GM15510 (cell line): ENCODE measurements at regions not wholly inside any gene's neighbourhood (a gene's known extent, or its start where the extent isn't known, plus 50 kb on each side); places are given as distances from the start of the nearest gene placed in this dataset.

ENCODE experiments used
- POLR2A ChIP-seq: IDR thresholded peaks from 3 replicates; pipeline ENCODE4 v1.6.1; 2011; ENCODE audit warnings: borderline replicate concordance; ENCODE audit not compliant: insufficient read length; ENCODE audit errors: extremely low read depth

DNA sequence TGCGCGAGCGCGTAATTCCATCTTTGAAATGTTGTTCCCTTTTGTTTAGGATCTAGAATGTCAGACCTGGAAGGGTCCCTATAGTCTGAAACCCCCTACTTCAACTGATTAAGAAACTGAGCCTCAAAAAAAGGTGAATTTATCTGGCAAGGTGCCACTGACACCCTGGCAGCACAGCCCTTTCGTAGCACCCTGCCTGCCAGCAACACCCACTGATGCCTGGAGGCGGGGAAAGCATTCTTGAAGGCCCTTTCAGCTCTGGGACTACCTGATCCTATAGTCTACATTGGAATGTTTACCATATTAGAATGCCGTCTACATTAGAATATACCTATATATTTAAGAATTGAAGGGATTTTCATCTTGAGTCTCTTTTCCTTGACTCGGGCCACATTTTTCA, 542.3 kb downstream of the BUD13 start:
- TF ChIP-seq POLR2A: no peak

DNA sequence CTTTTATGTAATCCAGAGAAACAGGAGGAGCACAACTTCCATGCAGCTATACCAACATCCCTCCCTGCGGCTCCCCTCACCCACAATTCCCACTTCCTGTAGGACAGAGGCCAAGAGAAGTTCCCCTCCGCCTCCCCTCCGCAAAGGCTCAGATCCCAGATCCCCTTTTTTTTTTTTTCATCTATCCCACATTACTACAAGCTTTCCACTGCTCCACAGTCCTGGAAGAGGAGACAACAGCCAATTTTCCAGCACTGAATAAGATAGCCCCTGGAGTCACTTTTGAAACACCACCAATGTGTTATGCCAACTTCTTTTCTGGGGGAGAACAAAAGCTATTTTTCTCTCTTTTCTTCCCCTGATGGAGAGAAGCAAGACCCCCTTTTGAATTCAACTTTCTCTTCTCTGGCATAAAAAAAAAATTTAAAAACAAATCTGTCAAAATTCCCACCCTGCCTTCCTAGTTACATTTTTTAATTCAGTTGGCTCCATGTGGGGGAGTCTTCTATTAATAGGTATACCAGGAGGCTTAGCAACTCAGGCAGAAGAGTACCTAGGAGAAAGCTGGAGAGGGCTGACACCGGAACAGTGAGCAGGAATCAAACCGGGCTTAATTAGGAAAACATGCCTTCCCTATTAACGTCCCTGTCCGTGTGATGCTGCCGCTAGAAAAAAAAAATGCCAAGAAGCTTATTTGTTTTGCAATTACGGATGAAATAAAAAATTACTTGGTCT, 543.4 kb downstream of the BUD13 start:
- TF ChIP-seq POLR2A: no peak

DNA sequence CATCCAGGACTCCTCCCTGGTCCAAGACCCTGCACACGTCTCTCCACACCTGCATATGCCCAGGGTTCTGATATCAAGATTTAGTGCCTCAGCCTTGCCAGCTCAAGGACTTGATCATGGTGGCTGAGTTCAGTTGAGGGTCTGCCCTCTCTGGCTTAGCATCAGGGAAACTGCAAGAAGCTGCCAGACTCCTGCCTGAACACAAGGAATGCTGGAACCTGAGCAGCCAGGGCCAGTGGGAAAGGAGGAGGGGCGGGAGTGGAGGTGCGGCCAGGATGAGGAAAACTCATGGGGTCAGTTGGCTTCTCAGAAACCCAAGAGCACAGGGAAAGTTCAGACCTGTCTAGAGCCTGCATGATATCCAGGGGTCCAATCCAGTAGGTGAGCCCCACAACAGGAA, 546.1 kb downstream of the BUD13 start:
- no peak for TF ChIP-seq POLR2A

DNA sequence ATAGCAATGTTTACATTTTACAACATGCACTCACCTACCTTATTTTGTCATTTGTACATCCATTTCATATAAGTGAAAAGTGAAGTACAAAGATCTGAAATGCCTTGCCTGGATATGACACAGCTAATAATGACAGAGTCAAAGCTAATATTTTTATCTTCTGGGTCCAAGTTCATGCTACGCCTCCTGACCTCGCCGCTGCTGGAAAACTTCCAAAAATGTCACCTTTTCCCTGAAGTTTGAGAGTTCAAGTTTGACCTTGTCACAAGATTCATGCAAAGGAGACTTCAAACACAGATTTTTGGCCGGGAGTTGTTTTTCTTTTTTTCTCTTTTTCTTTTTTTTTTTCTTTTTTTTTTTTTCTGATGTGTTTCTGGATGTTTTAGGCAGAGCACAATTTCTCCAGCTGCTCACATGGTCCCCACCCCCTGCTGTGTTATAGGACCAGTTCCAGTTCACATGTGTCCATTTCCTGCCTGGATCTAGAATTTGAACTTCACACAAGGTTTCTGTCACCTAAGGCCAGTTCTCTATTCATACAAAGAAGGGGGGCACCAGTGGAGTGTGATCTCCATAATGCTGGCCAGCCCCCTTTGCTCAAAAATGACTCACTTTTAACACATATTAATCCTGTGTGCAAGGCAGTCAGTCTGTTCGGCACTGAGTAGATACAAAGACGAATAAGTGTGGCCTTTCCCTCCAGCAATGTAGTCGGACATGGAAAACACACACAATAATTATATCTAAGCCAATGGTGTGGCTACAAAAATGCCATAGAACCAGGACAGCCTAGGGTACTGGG, 546.8 kb downstream of the BUD13 start:
- TF ChIP-seq POLR2A: no peak

DNA sequence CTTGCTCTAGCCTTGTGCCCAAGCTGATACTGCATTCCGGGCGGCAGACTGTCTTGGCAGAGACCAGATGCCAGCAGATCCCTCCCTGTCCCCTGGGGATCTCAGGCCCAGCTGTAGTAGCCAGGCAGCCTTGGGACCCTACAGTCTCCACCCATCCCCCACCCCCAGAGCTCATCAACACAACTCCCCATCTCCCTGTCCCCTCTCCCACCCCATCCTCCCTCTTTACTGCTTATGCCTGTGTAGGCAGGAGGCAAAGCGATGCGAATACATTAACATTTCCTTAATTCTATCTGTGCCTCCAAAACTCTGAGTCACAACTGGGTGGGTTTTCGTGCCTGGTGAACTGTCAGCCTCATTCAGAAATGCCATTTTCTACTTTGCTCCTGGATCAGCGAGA, 547.6 kb downstream of the BUD13 start:
- TF ChIP-seq POLR2A: no peak

DNA sequence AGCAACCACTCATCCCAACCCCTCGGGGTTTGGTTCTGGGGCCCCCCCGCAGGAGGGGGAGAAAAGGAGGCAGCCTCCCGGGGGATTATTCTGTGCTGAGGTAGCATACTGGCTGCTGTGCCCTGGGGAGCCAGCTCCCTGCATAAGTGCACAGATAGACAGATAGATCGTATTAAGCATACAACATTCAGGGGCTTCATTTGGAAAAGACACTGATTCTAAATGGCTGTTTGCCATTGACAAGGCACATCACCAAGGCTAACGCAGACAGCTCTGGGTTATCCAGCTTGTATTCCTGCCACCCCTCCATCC, 547.9 kb downstream of the BUD13 start:
- TF ChIP-seq POLR2A: no peak

DNA sequence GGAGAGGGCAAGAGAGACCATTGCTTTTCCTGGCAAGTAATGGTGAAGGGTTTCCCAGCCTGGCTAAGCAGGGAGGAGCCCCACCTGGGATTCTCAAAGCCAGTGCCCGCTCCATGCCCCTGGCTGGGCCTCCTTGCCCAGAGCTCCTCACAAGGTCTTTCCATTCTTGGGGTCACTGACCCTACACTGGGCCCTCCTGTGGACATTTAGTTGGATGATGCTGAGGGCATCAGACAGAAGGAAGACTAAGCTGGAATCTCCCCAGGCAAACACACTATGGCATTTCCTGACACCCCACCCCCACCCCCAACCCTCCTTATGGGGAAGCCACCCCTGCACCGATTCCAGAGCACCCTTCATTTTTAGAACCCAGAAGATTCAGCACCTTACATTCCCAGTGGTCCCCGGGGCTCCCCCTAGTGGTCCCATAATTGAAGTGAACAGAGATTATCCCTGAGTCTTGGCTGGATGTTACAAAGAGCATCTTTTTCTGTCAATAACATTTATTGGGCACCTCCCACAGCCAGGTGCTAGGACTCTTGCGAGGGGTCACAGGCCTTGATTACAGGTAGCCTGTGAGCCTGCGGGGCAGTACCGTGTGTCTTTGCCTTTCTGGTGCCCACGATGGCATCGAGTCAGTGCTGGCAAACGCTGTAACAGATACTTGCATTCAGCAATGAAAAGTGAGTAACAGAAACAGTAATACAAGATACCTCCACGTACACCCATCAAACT, 548.5 kb downstream of the BUD13 start:
- TF ChIP-seq POLR2A: no peak

DNA sequence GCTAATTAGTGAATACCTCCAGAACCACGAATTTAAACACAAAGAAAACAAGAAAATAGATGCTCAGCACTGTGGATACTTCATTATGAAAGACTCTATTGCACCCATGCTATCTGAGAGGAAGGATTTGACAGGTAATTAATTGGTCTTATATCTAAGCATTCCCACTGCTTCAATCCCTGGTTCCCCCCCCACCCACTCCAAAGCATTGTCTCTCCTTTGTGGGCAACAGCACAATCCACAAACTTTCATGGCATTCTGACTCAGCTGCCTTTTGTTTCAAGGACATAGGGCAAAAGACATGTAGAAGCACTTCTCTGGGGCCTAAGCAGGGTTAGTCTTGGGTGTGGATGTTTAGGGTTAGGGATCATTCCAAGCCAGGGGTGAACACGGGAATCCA, 551.4 kb downstream of the BUD13 start:
- TF ChIP-seq POLR2A: no peak

DNA sequence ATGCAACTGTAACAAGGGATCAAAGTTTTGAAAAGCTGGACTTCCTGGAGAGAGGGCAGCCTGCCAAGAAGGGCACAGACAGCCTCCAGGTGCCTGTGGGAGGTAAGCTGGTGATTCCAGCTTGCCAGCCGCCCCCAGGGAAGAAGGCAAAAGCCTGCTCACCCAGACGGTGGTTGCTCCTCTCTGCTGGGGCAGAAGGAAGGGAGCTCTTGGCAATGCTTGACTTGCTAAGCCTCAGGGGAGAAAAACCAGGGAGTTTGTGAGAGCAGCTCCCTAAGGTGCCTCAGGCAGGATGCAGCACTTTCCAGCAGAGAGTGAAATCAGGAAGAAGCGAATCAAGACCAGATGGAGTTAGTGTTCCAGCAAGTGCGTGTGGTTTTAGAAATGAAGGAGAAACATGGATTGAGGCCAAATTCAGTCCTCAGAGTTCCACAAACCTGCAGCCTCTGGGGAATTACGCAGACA, 553.6 kb downstream of the BUD13 start:
- TF ChIP-seq POLR2A: no peak

DNA sequence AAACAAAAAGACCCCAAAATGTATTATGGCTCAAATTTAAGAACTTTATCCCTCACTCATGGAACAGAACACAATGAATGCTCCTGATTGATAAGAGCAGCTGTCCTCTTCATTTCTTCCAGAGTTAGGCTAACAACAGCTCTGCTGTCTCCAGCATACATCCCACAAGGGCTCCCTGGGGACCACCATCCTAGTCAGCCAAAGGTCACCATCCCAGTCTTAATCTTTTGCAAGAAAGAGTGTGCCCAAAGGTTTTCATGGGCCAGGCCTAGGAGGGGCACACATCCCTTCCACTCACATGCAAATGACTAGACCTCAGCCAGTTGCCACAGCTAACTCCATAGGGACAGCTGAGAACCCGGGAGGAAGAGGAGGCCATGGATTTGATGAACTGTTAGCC, 555.3 kb downstream of the BUD13 start:
- no peak for TF ChIP-seq POLR2A

DNA sequence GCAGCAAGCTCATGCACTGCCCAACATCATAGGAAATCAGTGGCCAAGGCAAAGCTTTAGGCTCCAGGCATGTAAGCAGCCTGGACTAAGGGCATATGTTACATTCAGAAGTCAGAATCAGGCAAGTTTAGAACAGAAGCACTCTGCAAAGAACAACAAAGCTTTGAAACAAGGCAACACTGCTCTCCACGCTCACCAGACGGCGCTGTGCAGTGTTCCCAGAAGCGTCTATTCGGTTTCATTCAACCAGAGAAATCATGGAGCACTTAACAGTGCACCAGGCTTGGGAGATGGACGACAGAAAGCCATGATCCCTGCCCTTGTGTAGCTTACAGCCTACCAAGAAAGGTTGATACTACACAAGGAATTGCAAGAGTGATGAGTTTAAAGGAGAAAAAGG, 555.8 kb downstream of the BUD13 start:
- TF ChIP-seq POLR2A: no peak

DNA sequence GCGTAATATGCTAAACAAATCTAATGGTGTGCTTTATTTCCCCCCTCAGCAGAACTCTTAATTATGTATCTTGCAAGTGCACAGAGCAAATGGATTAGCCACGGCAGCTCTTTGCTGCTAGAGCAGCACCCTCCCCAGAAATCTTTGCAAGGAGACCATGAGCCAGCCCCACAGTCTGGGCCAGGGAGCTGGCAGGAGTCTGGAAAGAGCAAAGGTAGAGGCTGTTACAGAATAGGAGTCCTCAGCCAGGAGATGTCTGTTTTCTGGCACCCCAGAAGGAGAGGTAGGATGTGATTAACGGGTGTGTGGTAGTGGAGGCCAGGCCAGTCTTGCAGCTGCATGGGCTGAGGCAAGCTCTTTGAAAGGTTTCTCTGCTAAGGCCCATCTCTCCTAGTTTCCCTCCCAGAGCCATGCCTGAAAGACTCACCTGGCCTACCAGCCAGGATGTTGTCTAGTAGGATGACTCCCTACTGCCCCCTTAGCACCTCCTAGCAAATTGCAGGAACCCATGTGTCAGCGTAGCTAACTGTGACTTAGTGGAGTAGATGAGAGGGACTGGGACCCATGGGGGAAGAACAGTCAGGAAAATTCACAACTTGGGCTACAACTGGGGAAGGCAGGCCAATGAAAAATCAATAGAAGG, 557.2 kb downstream of the BUD13 start:
- TF ChIP-seq POLR2A: no peak

DNA sequence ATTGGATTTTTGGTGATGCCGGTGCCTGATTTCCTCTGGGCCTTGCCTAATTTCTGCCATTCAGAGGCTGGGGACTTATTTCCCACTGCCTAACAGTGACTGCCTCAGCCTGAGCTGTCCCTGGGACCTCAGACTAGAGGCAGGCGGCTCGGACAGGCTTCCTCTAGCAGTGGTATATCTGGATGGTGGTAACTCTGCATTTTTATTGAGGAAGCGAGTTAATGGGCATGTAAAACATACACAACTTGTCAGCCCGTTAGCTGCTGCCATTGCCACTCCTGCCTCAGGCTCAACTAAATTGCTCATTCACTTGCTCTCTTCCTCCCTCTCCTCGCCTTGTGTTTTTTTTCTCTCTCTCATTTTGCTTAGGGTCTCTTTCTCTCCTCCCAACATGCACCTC, 561.6 kb downstream of the BUD13 start:
- TF ChIP-seq POLR2A: no peak

DNA sequence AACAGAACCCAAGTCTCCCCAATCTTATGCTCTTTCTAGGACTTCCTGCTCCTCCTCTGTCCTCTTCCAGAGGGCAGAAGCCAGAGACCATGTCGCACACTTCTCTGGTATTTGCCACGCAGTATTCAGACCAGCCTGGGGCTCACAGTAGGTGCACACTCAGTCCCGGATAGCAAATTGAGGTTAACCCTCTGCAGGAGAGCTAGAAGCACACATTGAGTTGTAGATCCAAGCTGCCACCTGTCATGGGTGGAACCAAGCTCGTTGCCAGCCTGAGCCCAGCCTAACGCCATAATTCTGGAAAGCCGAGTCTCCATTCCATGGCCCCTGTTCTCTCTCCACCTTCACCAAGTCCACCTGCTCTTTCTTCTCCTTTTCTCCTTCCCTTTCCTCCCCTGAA, 562.1 kb downstream of the BUD13 start:
- no peak for TF ChIP-seq POLR2A

DNA sequence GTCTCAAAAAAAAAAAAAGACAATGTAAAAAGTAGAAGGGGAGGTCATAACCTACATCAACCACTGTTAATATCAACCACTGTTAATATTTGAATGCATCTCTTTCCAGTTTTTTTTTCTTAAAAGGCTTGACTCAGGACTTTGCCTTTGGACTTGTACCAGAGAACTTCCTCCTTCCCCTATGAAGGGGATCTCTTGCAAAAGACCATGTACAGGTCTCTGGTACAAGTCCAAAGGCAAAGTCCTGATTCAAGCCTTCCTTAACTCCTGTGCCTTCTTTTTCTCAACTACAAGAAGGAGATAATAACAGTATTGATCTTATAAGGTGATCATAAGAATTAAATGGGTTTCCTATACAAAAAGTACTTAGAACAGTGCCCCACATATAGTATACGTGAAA, 563.5 kb downstream of the BUD13 start:
- no peak for TF ChIP-seq POLR2A

DNA sequence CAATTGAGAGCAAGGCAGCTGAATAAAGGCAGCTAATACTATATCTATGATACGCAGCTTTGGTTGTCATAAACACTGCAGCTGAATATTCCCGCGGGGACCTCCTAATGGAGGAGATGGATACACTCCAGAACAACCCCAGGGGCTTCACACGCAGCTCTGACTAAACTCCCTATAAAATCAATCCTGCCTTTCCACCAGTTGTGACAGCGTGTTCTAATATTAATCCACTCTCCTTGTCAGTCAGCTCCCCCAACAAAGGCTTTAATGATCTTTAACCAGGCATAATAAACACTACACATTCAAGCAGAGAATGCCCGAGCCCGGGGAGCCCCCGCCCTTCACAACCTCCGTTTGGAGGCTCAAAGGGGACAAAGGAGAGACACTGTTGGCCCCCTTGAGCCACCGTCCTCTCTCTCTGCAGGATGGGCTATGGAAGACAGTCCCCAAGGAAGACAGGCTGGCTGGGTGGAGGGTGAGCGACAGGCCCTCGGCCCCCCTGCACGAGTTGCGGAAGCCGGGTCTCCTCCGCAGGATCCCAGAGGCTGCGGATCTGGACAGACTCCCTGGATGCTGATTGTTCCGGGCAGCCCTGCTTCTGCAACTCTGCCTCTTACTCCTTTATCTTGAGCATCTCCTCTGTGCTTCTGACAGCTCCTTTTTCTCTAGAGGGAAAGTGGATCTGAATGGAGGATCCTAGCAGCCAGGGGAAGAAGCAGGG, 565.2 kb downstream of the BUD13 start:
- TF ChIP-seq POLR2A: no peak

DNA sequence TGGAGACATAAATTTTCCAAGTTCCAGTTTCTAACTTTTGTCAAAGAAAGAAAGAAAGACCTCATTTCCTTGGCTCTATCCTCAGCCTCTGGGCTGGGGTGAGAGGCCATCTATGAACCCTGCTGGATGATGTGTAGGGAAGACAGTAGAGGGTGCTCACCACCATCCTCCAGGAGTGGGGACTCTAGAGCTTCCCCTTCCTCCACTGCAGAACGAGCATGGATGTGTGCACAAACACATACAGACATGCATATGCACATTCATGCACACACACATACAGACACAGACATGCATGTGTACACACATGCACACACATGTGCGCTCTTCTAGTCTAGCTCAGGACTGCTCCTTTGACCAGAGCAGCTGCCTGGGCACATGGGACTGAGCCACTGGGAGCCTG, 565.8 kb downstream of the BUD13 start:
- no peak for TF ChIP-seq POLR2A
